Heart right ventricle (tissue), 16 donors: ENCODE measurements at regions not wholly inside any gene's neighbourhood (a gene's known extent, or its start where the extent isn't known, plus 50 kb on each side); places are given as distances from the start of the nearest gene placed in this dataset.
A peak's percentile ranks its signal among the peaks of the same experiment; 100 is the strongest.

ENCODE experiments used
- ATAC-seq, 8 donors: fragments of 200-7000 bp; cut with Tn5 transposase; one replicate each; pipeline ENCODE4 v1.9.1; 2020; ENCODE audit warnings: mild to moderate bottlenecking in 8 of 8, moderate library complexity in 8 of 8, moderate number of reproducible peaks in 1 of 8
- DNase-seq, 2 donors: peaks; one replicate each; pipeline ENCODE4 v3.0.0-alpha.2; 2020
- H3K27ac ChIP-seq, 10 donors: fragments of 200-600 bp; sonication (generic) in 2 of 10; one replicate each; pipeline versions ENCODE4 v1.5.0 to v1.8.0; 2020 to 2022; ENCODE audit warnings: mild to moderate bottlenecking in 3 of 10
- H3K27me3 ChIP-seq, 7 donors: fragments of 200-600 bp; one replicate each; pipeline ENCODE4 v1.8.0; 2021 to 2022; ENCODE audit warnings: mild to moderate bottlenecking in 2 of 7
- H3K36me3 ChIP-seq, 9 donors: fragments of 200-600 bp; sonication (generic) in 1 of 9; one replicate each; pipeline versions ENCODE4 v1.5.0 to v1.8.0; 2020 to 2022; ENCODE audit warnings: mild to moderate bottlenecking in 2 of 9
- H3K4me1 ChIP-seq, 9 donors: fragments of 200-600 bp; sonication (generic) in 1 of 9; one replicate each; pipeline versions ENCODE4 v1.5.0 to v1.8.0; 2020 to 2022; ENCODE audit warnings: mild to moderate bottlenecking in 4 of 9
- H3K4me3 ChIP-seq, 10 donors: fragments of 200-600 bp; sonication (generic) in 2 of 10; one replicate each; pipeline versions ENCODE4 v1.5.0 to v1.8.0; 2020 to 2022; ENCODE audit warnings: mild to moderate bottlenecking in 7 of 10, moderate library complexity in 2 of 10
- H3K9me3 ChIP-seq, 11 donors: fragments of 200-600 bp in 10 of 11; sonication (generic) in 2 of 11; one replicate each; pipeline versions ENCODE4 v1.5.0 to v1.8.0; 2013 to 2022; ENCODE audit warnings: mild to moderate bottlenecking in 2 of 11, control low read depth in 1 of 11, moderate library complexity in 1 of 11
- WGBS, 2 donors: extraction: QIAGEN DNeasy Blood & Tissue Kit; methylation state at CpG; one replicate each; pipeline ENCODE4 v1.1.7; 2013; ENCODE audit warnings: inconsistent platforms in 1 of 2; 5-methylcytosine and 5-hydroxymethylcytosine counted together
- intact Hi-C, 10 donors: fragments of 100-400 bp; cut with DNase I; formaldehyde crosslinking; loops; one replicate each; pipeline versions ENCODE4 v1.11.1 to v1.14.2; 2022
- TF ChIP-seq, protein P1 (sequence below), 9 donors: fragments of 200-600 bp; sonication (generic) in 2 of 9; IDR thresholded peaks; one replicate each; pipeline versions ENCODE4 v1.5.0 to v1.8.0; 2021 to 2022; ENCODE audit warnings: antibody characterized with exemption in 9 of 9, mild to moderate bottlenecking in 5 of 9, moderate library complexity in 1 of 9
- donor health status: Arrhythmogenic right ventricular cardiomyopathy.
- donor health status: ischemic (EF 13 %, LVEDD 7.1; RV severe dilation, severe dysfunction).
- donor health status: healthy with polysubstance abuse.
- donor health status: DM: no; HTN: yes; CAD: no.
- donor health status: DM: no; HTN: no; CAD: no.
- donor health status: ischemic (EF 25% LVEDD 6.9; RV normal size, moderate dysfunction).
- donor health status: ischemic (EF 25% LVEDD 5.7; RV mildly dilated, moderate dysfunction).
- donor health status: healthy.
- donor health status: DM: yes; HTN: yes; CAD: no.
- donor health status: Ischemic cardiomyopathy.
- donor health status: ischemic (EF 35%, LVEDD 5.7; RV mildly dilated, moderate dysfunction).
- donor health status: nonischemic (EF 11% LVEDD 7.7; RV severe dilation, severe dysfunction).
- donor health status: DM: yes; HTN: yes; CAD: no.
- donor health status: PGD.
- donor health status: ischemic (EF 29% LVEDD 5.4; RV normal size, mild dysfunction).
- donor health status: nonischemic (EF 23%, LVEDD 6.1; RV moderate dilation, normal function).

GRCh38 chr13:42395086-42395821 is 123.3 kb downstream of the AKAP11 start:
- ATAC-seq = no peak
- no peaks in the 10 kb centered on the region for H3K9me3 ChIP-seq
- H3K4me3 ChIP-seq = no peak overlapping the region
- no peaks in the 10 kb centered on the region for H3K36me3 ChIP-seq
- intact Hi-C loops = no loop called here
- TF ChIP-seq, protein P1, sequence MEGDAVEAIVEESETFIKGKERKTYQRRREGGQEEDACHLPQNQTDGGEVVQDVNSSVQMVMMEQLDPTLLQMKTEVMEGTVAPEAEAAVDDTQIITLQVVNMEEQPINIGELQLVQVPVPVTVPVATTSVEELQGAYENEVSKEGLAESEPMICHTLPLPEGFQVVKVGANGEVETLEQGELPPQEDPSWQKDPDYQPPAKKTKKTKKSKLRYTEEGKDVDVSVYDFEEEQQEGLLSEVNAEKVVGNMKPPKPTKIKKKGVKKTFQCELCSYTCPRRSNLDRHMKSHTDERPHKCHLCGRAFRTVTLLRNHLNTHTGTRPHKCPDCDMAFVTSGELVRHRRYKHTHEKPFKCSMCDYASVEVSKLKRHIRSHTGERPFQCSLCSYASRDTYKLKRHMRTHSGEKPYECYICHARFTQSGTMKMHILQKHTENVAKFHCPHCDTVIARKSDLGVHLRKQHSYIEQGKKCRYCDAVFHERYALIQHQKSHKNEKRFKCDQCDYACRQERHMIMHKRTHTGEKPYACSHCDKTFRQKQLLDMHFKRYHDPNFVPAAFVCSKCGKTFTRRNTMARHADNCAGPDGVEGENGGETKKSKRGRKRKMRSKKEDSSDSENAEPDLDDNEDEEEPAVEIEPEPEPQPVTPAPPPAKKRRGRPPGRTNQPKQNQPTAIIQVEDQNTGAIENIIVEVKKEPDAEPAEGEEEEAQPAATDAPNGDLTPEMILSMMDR (IDR thresholded peaks at IDR 0.05) = no peak
- H3K4me1 ChIP-seq = peaks cover 0 to 26% (median 0%) of the 10 kb centered on the region in 9 donors
- 71 to 82% methylated on average over 13 of the region's 13 CpGs for WGBS, 2 donors
- H3K27ac ChIP-seq = peak overlapping the region in 1 of 10 donors; percentile 51
- H3K27me3 ChIP-seq = peaks cover 0 to 17% (median 0%) of the 10 kb centered on the region in 7 donors
- DNase-seq = no peak

DNA sequence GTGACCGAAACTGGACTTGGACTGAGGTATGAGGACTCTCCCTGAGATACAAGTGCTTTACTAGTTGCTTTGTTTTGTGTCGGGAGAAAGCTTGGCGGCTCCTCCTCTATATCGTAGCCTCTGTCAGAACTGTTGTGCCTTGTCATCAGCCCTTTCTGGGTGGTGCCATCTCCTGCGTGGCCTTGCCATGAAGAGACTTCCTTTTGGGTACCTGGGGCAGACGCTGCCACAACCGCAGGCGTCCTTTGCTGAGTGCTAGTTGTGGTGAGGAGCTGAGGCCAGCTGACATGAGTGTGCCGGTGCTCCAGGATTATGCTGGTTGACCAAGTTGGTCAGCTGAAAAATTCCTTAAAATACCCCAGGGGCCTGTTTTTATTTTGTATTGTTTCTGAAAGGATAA is 124.5 kb downstream of the AKAP11 start:
- TF ChIP-seq, protein P1 (IDR thresholded peaks at IDR 0.05) = no peak
- peak overlapping the region in 1 of 10 donors; percentile 26 for H3K27ac ChIP-seq
- peaks cover 0 to 17% (median 0%) of the 10 kb centered on the region in 7 donors for H3K27me3 ChIP-seq
- ATAC-seq = no peak
- intact Hi-C loops = no loop called here
- no peaks in the 10 kb centered on the region for H3K9me3 ChIP-seq
- no peak for DNase-seq
- WGBS, 2 donors = 93 to 94% methylated on average over 9 of the region's 9 CpGs
- peaks cover 0 to 26% (median 0%) of the 10 kb centered on the region in 9 donors for H3K4me1 ChIP-seq
- no peaks in the 10 kb centered on the region for H3K36me3 ChIP-seq
- no peak overlapping the region for H3K4me3 ChIP-seq

DNA sequence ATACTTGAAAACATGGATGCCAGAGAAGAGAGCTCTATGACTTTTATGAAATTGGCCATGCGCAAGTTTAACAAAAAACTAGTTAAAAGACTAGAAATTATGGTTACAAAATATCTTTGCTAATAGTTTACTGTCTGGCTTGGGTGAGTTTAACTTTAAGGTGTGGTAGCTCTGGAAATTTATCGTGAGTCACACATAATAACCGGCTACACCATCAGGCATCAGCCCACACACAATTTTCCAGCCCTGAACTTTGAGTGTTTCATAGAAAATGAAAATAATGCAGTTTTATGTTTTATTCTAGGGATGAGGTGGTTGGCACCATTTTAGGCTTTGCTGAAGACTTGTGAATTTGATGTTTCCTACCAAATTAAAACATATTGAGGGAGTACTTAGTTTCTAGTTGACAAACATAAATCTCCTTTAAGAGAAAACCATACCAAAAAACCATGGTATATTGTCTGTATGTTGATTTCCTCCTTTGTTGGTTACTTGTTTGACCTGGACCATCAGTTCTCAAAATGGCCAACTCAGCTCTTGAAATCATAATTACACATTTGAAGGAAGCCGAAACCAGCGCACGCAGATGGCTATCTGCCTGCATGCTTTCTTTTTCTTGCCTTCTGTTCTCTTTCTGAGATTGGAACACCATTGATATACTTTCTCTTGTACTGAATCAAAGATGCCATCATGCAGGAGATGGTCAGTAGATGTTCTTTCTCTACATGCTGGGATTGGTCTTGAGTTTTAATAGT is 125.1 kb downstream of the AKAP11 start:
- Histone ChIP-seq H3K27ac (no peak overlapping the region), H3K9me3 (no peaks in the 10 kb centered on the region), H3K36me3 (no peaks in the 10 kb centered on the region), H3K27me3 (peaks cover 0 to 17% (median 0%) of the 10 kb centered on the region in 7 donors), H3K4me1 (peaks cover 0 to 24% (median 0%) of the 10 kb centered on the region in 9 donors), H3K4me3 (no peak overlapping the region)
- TF ChIP-seq, protein P1 (IDR thresholded peaks at IDR 0.05) = no peak
- intact Hi-C loops = no loop called here
- WGBS, 2 donors = 84 to 97% methylated on average over 6 of the region's 6 CpGs
- DNase-seq (no peak), ATAC-seq (no peak)

DNA sequence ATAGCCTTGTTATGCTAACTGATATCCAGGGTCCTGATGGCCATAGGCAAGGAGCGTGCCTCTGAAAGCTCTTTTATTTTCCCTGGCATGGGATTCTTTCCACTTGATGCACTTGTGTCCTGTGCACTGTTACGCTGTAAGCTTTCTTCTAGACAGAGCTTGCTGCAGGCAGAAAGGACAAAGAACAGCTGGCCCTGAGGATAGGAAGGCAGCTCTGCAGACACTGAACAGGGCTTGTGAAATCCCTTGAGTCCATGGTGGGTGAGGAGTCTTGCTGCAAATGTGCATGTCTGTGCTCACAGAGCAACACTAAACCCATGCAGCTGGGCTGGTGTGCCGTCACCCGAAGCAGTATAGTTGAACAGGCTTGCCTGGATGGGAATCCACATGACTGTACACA is 126.6 kb downstream of the AKAP11 start:
- Histone ChIP-seq H3K4me3 (no peak overlapping the region), H3K27me3 (peaks cover 0 to 17% (median 0%) of the 10 kb centered on the region in 7 donors), H3K36me3 (no peaks in the 10 kb centered on the region), H3K27ac (no peak overlapping the region), H3K9me3 (no peaks in the 10 kb centered on the region), H3K4me1 (peaks cover 0 to 19% (median 0%) of the 10 kb centered on the region in 9 donors)
- 35 to 39% methylated on average over 4 of the region's 4 CpGs for WGBS, 2 donors
- ATAC-seq = no peak
- intact Hi-C loops = no loop called here
- TF ChIP-seq, protein P1 (IDR thresholded peaks at IDR 0.05) = no peak
- DNase-seq = no peak
